GM23248 (cell line): ENCODE measurements at regions not wholly inside any gene's neighbourhood (a gene's known extent, or its start where the extent isn't known, plus 50 kb on each side); places are given as distances from the start of the nearest gene placed in this dataset.

Source experiments
- DNase-seq: peaks from one replicate; pipeline ENCODE4 v3.0.0-alpha.2; 2015
- H2AFZ ChIP-seq: fragments of 200-600 bp; sonication (generic); 2 replicates; pipeline ENCODE4 v1.6.1; 2016; ENCODE audit warnings: antibody characterized with exemption
- H3F3A ChIP-seq: fragments of 200-600 bp; sonication (generic); 2 replicates; pipeline ENCODE4 v1.6.1; 2016; ENCODE audit warnings: mild to moderate bottlenecking, antibody characterized with exemption, mixed run types; ENCODE audit not compliant: insufficient read depth
- H3K27ac ChIP-seq: fragments of 200-600 bp; sonication (generic); 2 replicates; pipeline ENCODE4 v1.5.1; 2016; ENCODE audit warnings: mild to moderate bottlenecking
- H3K27me3 ChIP-seq: fragments of 200-600 bp; sonication (generic); replicated peaks from 2 replicates; pipeline ENCODE4 v1.6.1; 2016; ENCODE audit warnings: mild to moderate bottlenecking; ENCODE audit not compliant: insufficient read depth
- H3K36me3 ChIP-seq: fragments of 200-600 bp; sonication (generic); 2 replicates; pipeline ENCODE4 v1.6.1; 2016; ENCODE audit warnings: low read depth, mild to moderate bottlenecking
- H3K4me1 ChIP-seq: fragments of 200-600 bp; sonication (generic); 2 replicates; pipeline ENCODE4 v1.6.1; 2016; ENCODE audit warnings: mild to moderate bottlenecking; ENCODE audit not compliant: insufficient read depth
- H3K4me2 ChIP-seq: fragments of 200-600 bp; sonication (generic); one replicate; pipeline ENCODE4 v1.6.1; 2016; ENCODE audit warnings: mild to moderate bottlenecking; ENCODE audit not compliant: unreplicated experiment
- H3K4me3 ChIP-seq: fragments of 200-600 bp; sonication (generic); 2 replicates; pipeline ENCODE4 v1.5.1; 2016; ENCODE audit warnings: mild to moderate bottlenecking
- H3K79me2 ChIP-seq: fragments of 200-600 bp; sonication (generic); 2 replicates; pipeline ENCODE4 v1.6.1; 2016; ENCODE audit warnings: mild to moderate bottlenecking; ENCODE audit not compliant: insufficient read depth
- H3K9ac ChIP-seq: fragments of 200-600 bp; sonication (generic); 2 replicates; pipeline ENCODE4 v1.6.1; 2016; ENCODE audit warnings: mild to moderate bottlenecking
- H3K9me2 ChIP-seq: fragments of 200-600 bp; sonication (generic); 2 replicates; pipeline ENCODE4 v1.6.1; 2016; ENCODE audit warnings: mixed run types, mild to moderate bottlenecking, moderate library complexity; ENCODE audit not compliant: insufficient read depth
- H3K9me3 ChIP-seq: fragments of 200-600 bp; sonication (generic); one replicate; pipeline ENCODE4 v1.6.1; 2017; ENCODE audit warnings: low read depth
- H4K20me1 ChIP-seq: fragments of 200-600 bp; sonication (generic); 2 replicates; pipeline ENCODE4 v1.6.0; 2016; ENCODE audit not compliant: insufficient read depth
- EZH2 ChIP-seq: fragments of 200-600 bp; sonication (generic); IDR thresholded peaks from 2 replicates; pipeline ENCODE4 v1.6.1; 2018; ENCODE audit warnings: antibody characterized with exemption, mild to moderate bottlenecking; ENCODE audit not compliant: insufficient read depth, poor library complexity, severe bottlenecking
- EZH2phosphoT487 ChIP-seq: fragments of 200-600 bp; sonication (generic); IDR thresholded peaks from 2 replicates; pipeline ENCODE4 v1.6.1; 2018; ENCODE audit warnings: antibody characterized with exemption, moderate library complexity, mild to moderate bottlenecking, low read depth; ENCODE audit not compliant: insufficient read depth
- WGBS, 2 experiments: methylation state at CpG; one replicate each; pipeline ENCODE4 v1.1.6; 2015 to 2017; ENCODE audit warnings: low lambda C conversion rate in 2 of 2, low coverage in 1 of 2; ENCODE audit errors: missing lambda C conversion rate in 2 of 2; 5-methylcytosine and 5-hydroxymethylcytosine counted together
- in situ Hi-C: fragments of 300-500 bp; cut with MboI; formaldehyde crosslinking; loops from 2 replicates; pipeline ENCODE4 v1.15.0; 2020

DNA sequence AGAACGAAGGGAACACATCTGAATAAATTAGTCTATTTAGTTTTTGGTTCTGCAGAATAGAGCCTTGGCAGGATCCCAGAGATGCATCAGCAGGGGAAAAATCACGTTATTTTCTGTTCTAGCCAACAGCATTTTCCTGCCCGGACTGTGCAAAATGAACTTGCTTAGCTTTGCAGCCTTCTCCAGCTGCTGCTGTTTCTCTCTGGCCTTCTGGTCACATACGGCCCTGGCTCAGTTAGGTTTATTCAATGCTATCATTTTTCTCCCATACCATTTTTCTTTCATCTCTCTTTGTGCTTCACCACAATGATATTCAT lies 110.4 kb upstream of the KL start:
- H3K9ac ChIP-seq: no peak overlapping the region
- H4K20me1 ChIP-seq: no peaks in the 10 kb centered on the region
- no peak overlapping the region for H3K27ac ChIP-seq
- H3K79me2 ChIP-seq: no peaks in the 10 kb centered on the region
- no peak overlapping the region for H2AFZ ChIP-seq
- H3K9me3 ChIP-seq: no peaks in the 10 kb centered on the region
- DNase-seq: peak; percentile 43
- H3K27me3 ChIP-seq: no peaks in the 10 kb centered on the region
- in situ Hi-C loops: no loop called here
- H3F3A ChIP-seq: peaks cover 48% of the 10 kb centered on the region
- H3K36me3 ChIP-seq: no peaks in the 10 kb centered on the region
- TF ChIP-seq EZH2phosphoT487 (no peak), EZH2 (no peak)
- H3K4me1 ChIP-seq: peaks cover 41% of the 10 kb centered on the region
- 35 to 36% methylated on average over 4 of the region's 4 CpGs for WGBS, 2 experiments
- no peak overlapping the region for H3K4me2 ChIP-seq
- no peak overlapping the region for H3K4me3 ChIP-seq
- no peaks in the 10 kb centered on the region for H3K9me2 ChIP-seq

GRCh38 chr13:32907211-32907610 lies 109.0 kb upstream of the KL start:
- H3K79me2 ChIP-seq: no peaks in the 10 kb centered on the region
- no peak for DNase-seq
- H3K36me3 ChIP-seq: no peaks in the 10 kb centered on the region
- H3K9ac ChIP-seq: no peak overlapping the region
- no peak overlapping the region for H2AFZ ChIP-seq
- peaks cover 35% of the 10 kb centered on the region for H3K4me1 ChIP-seq
- no peaks in the 10 kb centered on the region for H3K9me2 ChIP-seq
- TF ChIP-seq EZH2phosphoT487: no peak
- no peak for TF ChIP-seq EZH2
- in situ Hi-C loops: no loop called here
- H3K27me3 ChIP-seq: no peaks in the 10 kb centered on the region
- no peak overlapping the region for H3K4me2 ChIP-seq
- H4K20me1 ChIP-seq: no peaks in the 10 kb centered on the region
- H3K9me3 ChIP-seq: no peaks in the 10 kb centered on the region
- WGBS, 2 experiments: 97 to 100% methylated on average over 1 of the region's 1 CpG
- no peak overlapping the region for H3K4me3 ChIP-seq
- no peak overlapping the region for H3K27ac ChIP-seq
- peaks cover 35% of the 10 kb centered on the region for H3F3A ChIP-seq

GRCh38 chr13:32910530-32910929 lies 105.7 kb upstream of the KL start:
- Histone ChIP-seq H3K79me2 (no peaks in the 10 kb centered on the region), H3K36me3 (no peaks in the 10 kb centered on the region), H3K4me3 (no peak overlapping the region), H3K4me2 (no peak overlapping the region), H3F3A (peaks cover 5% of the 10 kb centered on the region), H4K20me1 (no peaks in the 10 kb centered on the region), H3K9ac (no peak overlapping the region), H3K27ac (no peak overlapping the region), H2AFZ (no peak overlapping the region), H3K9me3 (no peaks in the 10 kb centered on the region), H3K9me2 (no peaks in the 10 kb centered on the region), H3K27me3 (no peaks in the 10 kb centered on the region), H3K4me1 (peaks cover 15% of the 10 kb centered on the region)
- 70% methylated on average over 3 of the region's 3 CpGs for WGBS, 2 experiments
- no peak for TF ChIP-seq EZH2phosphoT487
- no peak for TF ChIP-seq EZH2
- in situ Hi-C loops: no loop called here
- DNase-seq: peak; percentile 32

GRCh38 chr13:32911506-32911905 lies 104.7 kb upstream of the KL start:
- Histone ChIP-seq H3K9me2 (no peaks in the 10 kb centered on the region), H4K20me1 (no peaks in the 10 kb centered on the region), H3K27me3 (no peaks in the 10 kb centered on the region), H3K4me3 (no peak overlapping the region), H3K4me1 (peaks cover 8% of the 10 kb centered on the region), H3K79me2 (no peaks in the 10 kb centered on the region), H3F3A (peaks cover 2% of the 10 kb centered on the region), H3K9ac (no peak overlapping the region), H3K4me2 (no peak overlapping the region), H3K27ac (no peak overlapping the region), H3K9me3 (no peaks in the 10 kb centered on the region), H3K36me3 (no peaks in the 10 kb centered on the region), H2AFZ (no peak overlapping the region)
- in situ Hi-C loops: no loop called here
- WGBS, 2 experiments: 96 to 97% methylated on average over 2 of the region's 2 CpGs
- TF ChIP-seq EZH2: no peak
- TF ChIP-seq EZH2phosphoT487: no peak
- DNase-seq: peak; percentile 63

GRCh38 chr13:32914686-32915085 lies 101.5 kb upstream of the KL start:
- no peak overlapping the region for H3K27ac ChIP-seq
- no peak overlapping the region for H3K4me3 ChIP-seq
- peaks cover 14% of the 10 kb centered on the region for H3F3A ChIP-seq
- no peaks in the 10 kb centered on the region for H3K36me3 ChIP-seq
- H2AFZ ChIP-seq: no peak overlapping the region
- peaks cover 16% of the 10 kb centered on the region for H3K4me1 ChIP-seq
- DNase-seq: no peak
- WGBS, 2 experiments: 72 to 76% methylated on average over 1 of the region's 1 CpG
- H3K9me3 ChIP-seq: no peaks in the 10 kb centered on the region
- TF ChIP-seq EZH2 (no peak), EZH2phosphoT487 (no peak)
- no peak overlapping the region for H3K9ac ChIP-seq
- no peaks in the 10 kb centered on the region for H3K27me3 ChIP-seq
- H4K20me1 ChIP-seq: no peaks in the 10 kb centered on the region
- in situ Hi-C loops: no loop called here
- no peak overlapping the region for H3K4me2 ChIP-seq
- no peaks in the 10 kb centered on the region for H3K9me2 ChIP-seq
- no peaks in the 10 kb centered on the region for H3K79me2 ChIP-seq
